ENCODE measurements at regions not wholly inside any gene's neighbourhood (a gene's known extent, or its start where the extent isn't known, plus 50 kb on each side); places are given as distances from the start of the nearest gene placed in this dataset.

GRCh38 chr4:60992037-60992436 is 208.1 kb upstream of the ADGRL3 start:
- no peak for TF ChIP-seq ZNF232 (CRISPR knock-in tag; IDR thresholded peaks at IDR 0.05)
- no peak for TF ChIP-seq CREM (CRISPR knock-in tag; IDR thresholded peaks at IDR 0.05)
- no peak for TF ChIP-seq HMGXB4 (CRISPR knock-in tag; IDR thresholded peaks at IDR 0.05)
- no peak for TF ChIP-seq CTCF (IDR thresholded peaks at IDR 0.05)
- no peak for TF ChIP-seq USF2 (CRISPR knock-in tag; IDR thresholded peaks at IDR 0.05)

Measured in WTC11 (cell line).